HL-60 (cell line): ENCODE measurements at regions not wholly inside any gene's neighbourhood (a gene's known extent, or its start where the extent isn't known, plus 50 kb on each side); places are given as distances from the start of the nearest gene placed in this dataset.

Source experiments
- POLR2AphosphoS5 ChIP-seq: IDR thresholded peaks from 2 replicates; pipeline ENCODE4 v1.6.1; 2012; ENCODE audit warnings: low read depth
- SPI1 ChIP-seq: IDR thresholded peaks from 2 replicates; pipeline ENCODE4 v1.6.1; 2012; ENCODE audit warnings: low read depth, mild to moderate bottlenecking, borderline replicate concordance
- TF ChIP-seq, protein P1 (sequence below): IDR thresholded peaks from one replicate; pipeline ENCODE4 v1.5.1; 2011; ENCODE audit warnings: low read length, control low read depth, inconsistent platforms; ENCODE audit not compliant: insufficient read depth

- TF ChIP-seq, protein P1, sequence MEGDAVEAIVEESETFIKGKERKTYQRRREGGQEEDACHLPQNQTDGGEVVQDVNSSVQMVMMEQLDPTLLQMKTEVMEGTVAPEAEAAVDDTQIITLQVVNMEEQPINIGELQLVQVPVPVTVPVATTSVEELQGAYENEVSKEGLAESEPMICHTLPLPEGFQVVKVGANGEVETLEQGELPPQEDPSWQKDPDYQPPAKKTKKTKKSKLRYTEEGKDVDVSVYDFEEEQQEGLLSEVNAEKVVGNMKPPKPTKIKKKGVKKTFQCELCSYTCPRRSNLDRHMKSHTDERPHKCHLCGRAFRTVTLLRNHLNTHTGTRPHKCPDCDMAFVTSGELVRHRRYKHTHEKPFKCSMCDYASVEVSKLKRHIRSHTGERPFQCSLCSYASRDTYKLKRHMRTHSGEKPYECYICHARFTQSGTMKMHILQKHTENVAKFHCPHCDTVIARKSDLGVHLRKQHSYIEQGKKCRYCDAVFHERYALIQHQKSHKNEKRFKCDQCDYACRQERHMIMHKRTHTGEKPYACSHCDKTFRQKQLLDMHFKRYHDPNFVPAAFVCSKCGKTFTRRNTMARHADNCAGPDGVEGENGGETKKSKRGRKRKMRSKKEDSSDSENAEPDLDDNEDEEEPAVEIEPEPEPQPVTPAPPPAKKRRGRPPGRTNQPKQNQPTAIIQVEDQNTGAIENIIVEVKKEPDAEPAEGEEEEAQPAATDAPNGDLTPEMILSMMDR = no peak
- no peak for TF ChIP-seq SPI1
- TF ChIP-seq POLR2AphosphoS5 = no peak
Measured at GRCh38 chr15:38029736-38030135, 95.3 kb downstream of the TMCO5A start.
